Embryonic facial prominence (tissue), 1 donor: ENCODE measurements at regions not wholly inside any gene's neighbourhood (a gene's known extent, or its start where the extent isn't known, plus 50 kb on each side); places are given as distances from the start of the nearest gene placed in this dataset.
"Not testable (repeated sequence)": the region's sequence is repeated elsewhere in the genome, so short reads cannot be mapped to it uniquely, and the experiment has no call there.

ENCODE experiments used
- DNase-seq: peaks from one replicate; pipeline ENCODE4 v3.0.0-alpha.2; 2016; ENCODE audit errors: extremely low spot score

DNA sequence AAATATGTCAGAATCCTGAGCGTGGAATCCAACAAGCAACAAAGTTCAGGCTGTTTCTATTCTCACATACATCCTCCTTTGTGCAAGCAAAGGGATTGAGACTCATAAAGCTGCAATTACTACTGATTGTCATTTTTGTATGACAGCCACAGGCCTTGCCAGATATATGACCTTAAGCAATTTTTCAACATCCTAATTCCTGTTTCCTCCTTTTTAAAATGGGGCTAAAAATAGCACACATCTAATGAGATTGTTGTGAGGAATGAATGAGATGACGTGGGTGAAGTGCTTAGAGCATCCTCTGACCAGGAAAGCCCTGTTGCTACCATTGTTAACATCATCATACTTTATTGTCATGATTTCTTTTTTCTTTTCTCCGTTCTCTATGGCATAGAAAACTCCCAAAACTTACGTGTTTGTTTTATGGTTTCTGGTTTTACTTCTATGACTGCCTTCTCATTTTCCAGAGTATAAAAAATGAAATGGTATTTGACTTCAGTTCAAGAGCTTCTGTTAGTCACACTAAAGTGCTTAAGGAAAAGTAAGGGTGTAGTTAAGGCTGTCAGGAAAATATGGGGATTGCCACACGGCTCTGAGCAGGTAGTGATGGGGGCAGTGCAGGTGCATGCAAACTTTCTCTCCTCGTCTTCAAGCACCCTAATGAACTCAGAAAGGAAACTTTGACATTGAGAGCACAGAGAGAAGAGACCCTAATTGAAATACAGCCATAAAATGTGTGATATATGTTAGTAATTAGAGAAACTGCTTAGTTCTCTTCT is 590.6 kb upstream of the NETO1 start:
- no peak for DNase-seq

DNA sequence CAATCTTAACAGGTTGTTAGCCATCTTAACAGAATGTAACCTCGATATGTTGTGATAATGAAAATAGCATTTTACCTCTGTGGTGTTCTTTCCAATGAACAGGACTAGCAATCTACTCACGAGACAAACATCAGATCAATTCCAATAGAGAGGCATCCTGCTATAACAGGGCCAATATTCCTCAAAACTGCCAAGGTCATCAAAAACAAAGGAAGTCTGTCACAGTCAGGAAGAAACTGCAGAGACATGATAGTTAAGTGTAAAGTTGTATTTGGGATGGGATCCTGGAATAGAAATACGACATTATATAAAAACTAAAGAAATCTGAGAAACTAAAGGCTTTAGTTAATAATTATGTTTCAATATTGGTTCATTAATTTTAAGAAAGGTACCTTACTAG is 588.9 kb upstream of the NETO1 start:
- DNase-seq, result no peak

DNA sequence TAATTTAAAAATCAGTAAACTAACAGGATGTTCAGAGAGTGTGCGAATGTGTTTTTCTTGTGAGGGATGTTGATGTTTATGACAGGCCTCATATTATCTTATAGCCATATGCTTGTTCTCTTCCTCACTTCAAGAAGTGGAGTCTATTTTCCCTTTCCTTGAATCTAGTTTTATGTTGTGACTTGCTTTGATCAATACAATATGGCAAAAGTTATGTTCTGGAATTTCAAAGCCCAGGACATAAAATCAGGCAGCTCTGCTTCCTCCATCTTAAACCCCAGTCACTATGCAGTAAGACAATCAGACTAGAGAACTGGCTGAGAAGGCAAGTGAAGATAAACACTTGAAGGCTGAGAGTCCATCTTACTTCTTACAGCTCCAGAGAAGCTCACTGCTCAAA is 585.1 kb upstream of the NETO1 start:
- no peak for DNase-seq

DNA sequence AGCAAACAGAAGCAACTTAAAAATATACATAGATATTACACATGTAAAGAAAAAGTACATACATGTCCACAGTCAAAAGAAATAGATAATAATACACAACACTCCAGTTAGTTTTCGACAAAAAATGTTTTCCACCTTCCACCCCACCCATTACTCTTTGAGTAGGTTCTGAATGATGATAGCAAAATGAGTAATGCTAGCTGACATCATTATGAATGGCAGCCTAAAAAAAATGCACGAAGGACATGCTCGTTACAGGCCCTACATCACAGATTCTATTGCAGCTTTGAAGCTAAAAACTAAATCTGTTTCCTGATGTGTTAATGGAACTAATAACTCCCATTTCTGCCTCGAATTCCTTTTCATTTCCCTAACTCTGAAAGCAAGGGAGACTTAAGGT is 578.7 kb upstream of the NETO1 start:
- no peak for DNase-seq

DNA sequence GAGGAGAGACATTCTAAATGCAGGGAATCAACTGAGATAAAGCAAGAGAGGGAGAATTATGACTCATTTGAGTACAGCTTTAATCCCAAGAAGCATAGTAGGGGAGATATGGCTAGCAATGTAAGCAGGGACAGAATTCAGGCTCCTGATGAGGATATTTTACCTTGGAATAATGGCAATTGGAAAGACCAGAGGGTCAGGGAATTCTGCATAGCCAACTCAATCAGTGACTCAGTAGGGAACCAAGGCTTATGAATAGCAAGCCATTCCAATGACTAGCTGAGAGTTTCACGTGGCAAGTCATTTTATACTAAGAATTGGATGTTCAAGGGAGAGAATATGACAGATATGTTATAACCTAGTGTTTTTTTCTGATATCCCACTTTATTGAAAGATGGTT is 563.8 kb upstream of the NETO1 start:
- no peak for DNase-seq

DNA sequence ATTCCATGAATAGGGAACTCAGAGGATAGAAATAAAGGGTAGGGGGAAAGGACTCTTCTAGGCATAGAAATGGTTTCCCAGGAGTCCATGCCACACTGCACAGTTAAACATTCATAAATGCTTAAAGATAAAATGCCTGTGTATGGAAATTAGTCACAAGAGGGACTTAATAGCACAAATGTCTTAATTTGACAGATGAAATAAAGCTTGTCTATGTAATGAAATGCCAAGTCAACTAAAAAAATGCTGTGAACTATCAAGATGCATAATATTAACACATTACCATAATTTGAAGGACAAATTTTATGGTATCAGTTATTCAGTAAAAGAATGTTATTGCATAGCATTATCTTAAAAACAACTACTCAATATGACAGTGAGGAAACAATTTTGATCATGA is 553.2 kb upstream of the NETO1 start:
- no peak for DNase-seq

DNA sequence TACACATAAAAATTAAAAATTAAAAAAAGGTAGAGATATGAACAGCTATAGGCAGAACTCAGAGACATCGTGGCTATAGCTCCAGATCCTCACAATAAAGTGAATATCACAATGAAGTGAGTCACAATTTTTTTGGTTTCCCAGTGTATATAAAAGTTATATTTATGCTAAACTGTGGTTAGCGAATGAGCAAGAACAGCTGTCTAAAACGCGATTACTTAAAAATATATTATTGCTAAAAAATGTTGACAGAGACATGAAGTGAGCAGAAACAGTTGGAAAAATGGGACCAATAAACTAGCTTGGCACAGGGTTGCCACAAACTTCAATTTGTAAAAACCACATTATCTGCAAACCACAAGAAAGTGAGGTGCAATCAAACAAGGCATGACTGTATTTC is 551.7 kb upstream of the NETO1 start:
- DNase-seq, result no peak

DNA sequence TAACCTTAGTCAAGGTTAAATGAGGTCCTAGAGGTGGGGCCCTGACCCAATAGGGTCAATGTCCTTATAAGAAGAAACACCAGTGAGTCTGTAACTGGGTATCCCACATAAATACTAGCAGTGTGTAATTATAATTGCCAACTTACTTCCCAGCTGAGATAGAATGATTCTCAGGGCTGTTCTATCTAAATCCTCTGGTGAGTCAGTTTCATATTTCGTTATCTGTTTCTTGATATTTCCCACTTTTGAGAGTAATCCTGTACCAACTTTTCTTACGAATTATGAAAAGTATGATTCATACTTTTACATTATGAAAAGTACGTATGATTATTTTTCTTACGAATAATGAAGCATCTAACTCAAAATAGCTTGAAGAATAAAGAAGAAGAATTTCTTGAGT is 546.8 kb upstream of the NETO1 start:
- no peak for DNase-seq

DNA sequence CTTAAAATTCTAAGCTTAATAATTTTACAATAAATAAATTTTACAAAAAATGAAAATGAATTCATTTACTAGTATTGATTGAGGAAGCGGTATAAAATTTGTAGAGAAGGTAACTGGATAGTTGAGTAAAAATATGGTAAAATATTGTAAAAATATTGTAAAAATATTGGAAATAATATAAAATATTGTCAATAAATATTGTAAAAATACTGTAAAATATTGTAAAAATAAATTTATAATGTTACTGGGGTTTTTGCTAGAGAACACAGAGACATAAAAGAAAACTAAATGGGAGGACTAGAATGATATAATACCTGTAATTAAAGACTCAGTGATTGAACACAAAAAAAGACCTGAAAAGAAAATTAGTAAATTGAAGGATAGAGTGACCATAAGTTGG is 546.3 kb upstream of the NETO1 start:
- DNase-seq, result no peak

DNA sequence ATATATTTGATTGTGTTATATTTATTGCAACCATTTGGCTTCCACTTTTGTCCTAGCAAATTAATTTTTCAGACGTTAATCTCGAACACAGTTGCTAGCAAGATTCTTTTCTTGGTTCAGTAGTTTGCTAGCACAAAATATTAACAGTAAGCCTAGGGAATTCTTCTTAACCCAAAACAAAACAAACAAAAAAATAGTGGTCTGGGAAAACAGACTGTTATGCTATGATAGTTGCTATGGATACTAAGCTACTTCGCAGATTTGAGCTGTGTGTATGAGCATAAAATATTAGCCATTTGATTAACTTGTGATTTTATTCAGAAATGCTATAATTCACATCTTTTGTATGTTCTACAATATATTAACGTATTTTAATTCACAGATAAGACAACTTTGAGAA is 541.5 kb upstream of the NETO1 start:
- no peak for DNase-seq

DNA sequence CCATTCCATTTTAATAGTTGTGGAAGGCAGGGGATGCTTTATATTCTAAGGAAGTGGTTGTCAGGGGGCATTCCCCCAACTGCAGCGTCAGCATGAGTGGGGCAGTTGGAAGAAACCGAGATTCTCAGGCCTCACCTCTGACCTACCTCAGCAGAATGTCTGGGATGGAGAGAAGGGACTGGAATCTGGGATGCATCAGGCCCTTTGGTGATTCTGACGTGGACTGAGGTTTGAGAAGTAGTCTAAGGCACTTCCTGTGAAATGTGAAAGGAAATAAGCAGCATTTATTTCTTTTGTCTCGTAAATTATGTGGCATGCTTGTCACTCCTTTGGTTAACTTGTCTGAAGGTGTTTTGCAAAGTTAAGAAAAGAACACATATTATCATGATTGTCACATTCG is 540.7 kb upstream of the NETO1 start:
- DNase-seq, result no peak

DNA sequence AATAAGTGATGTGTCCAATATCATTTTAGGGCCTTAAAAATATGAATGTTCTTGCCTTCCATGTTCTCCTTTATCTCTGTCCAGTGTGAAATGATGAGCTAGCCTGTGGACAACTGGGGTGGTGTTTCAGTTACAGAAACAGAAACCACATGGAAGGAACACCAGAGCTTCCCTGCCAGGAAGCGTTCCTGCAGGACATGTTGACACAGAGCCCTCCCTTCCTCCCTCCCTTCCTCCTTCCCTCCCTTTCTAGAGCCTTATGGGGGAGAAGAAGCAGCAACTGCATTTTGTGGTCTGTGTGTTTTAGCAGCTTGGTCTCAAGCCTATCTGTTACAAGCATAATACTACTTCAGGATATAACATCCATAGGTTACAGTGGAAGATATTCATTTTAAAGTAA is 539.7 kb upstream of the NETO1 start:
- no peak for DNase-seq

DNA sequence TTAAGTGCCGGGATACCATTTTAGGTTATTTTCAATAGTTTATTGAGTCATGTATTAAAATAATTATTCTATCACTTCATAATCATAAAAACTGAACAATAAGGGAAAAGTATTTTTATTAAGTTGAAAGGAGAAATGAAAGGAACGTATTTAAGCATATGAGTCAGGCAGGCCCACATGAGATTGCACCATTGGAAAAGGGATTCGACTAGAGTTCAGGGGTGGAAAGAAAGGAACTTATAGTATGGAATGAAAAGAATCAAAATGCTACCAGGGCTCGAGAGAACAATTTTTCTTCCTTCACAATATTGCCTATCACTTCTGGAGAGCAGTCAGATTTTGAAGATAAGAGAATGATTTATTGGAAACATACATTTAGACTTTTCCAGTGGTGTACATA is 516.5 kb upstream of the NETO1 start:
- no peak for DNase-seq

DNA sequence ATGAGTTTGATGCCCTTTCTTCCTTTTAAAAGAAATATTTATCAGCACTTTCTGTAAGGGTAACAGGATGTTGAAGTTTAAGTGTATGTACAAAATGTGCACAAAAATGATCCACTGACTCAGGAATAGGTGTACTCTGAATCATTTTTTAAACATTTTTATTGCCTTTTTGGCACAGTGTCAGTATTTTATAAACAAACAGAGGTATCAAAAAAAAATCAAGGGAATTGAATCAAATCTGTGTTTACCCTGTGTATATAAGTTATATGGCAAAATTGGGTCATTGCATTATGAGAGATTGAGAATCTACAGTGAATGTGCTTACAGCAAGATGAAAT is 513.9 kb upstream of the NETO1 start:
- DNase-seq, result no peak

DNA sequence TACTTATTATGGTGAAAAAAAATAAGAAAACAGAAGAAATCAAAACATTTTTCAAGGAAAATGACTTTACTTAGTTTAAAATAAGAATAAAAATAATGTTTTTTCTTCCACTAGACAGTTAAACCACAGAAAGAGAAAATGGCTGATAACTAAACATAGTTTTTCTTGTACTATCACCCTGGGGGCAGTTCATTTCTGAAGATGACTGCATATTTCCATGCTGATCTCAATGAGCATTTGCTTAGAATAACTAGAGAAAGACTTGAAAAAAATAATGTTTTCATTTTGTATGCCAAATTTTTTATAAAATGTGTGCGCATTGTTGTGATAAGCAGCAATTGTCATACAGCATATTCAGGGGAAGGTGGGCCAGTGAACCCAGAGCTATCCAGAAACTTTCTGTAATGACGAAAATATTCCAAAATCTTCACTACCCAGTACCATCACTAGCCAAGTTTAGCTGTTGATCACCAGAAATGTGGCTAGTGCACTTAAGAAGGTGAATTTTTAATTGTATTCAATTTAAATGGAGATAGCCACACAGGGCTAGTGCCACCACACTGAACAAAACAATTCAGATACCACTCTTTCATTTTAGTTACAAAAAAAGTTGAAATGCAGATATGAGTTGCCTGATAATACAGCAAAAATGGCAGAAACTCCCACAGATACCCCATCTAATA is 513.4 kb upstream of the NETO1 start:
- DNase-seq, result no peak

DNA sequence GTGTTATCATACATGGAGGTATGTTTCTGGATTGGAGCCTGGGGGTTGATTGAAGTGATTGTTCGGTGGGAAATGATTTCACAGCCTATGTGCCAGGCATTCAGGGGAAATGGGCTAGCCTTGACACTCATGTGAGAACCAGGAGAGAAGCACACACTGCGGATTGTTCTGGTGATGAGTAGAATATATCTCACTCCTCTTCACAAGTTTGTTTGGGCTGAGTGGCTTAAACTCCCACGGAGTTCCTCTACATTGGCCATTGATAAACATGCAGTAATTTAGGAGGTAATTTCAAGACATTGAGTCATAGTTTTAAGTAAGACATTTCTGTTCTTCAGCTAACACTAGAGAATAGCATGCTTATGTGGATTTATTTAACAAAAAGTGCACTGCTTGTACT is 498.9 kb upstream of the NETO1 start:
- no peak for DNase-seq

DNA sequence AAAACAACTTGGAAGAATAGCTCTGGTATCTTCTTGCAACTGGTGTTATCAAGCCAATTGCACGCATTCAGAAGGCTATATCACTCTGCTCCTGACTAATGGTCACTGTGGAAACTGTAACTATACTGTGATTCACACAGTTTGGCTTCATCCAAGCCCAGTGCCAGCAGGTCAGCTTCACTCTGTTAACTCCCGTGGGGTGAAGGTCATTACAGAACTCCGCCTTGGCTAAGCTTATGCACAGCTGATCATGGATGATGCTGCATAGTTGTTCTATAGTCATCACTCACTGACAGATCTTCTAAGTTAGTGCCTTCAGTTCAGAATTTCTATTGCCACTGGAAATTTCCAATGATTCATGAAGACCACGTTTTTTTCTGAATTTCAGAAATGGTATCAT is 497.2 kb upstream of the NETO1 start:
- no peak for DNase-seq

DNA sequence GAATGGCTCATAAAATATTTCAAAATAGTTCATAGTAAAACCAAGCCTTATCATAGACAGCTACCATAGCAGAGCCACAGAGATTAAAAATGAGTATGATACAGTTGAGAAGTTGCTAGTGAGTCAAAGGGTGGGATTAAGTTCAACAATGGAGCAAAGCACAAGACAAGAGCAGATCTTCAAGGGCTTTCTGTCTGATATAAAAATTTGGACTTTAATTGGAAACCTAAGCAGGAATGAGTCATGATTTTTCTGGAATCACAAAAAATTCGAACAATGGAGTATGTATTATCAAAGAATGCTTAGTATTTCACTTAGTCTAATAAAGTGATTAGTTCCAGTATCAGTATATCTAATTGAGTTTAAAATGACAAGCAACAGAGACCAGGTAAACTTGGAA is 487.3 kb upstream of the NETO1 start:
- no peak for DNase-seq

DNA sequence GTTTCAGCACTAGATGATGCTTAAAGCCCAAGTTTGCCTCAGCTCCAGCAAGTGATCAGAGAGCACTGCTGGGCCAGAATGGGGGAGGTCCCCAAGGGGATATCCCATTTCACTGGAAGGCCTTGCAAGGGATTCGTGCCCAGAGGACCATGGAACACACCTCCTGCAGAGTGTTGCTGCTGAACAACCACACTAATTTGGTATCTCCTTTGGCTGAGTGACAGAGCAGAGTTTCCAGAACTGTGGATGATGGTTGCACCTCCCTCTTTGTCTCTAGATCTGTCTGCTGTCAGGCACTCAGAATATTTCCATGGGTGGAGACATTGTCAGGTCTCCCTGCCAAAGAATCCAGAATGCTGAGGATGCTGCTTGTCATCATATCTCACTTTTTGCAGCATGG is 484.8 kb upstream of the NETO1 start:
- no peak for DNase-seq

DNA sequence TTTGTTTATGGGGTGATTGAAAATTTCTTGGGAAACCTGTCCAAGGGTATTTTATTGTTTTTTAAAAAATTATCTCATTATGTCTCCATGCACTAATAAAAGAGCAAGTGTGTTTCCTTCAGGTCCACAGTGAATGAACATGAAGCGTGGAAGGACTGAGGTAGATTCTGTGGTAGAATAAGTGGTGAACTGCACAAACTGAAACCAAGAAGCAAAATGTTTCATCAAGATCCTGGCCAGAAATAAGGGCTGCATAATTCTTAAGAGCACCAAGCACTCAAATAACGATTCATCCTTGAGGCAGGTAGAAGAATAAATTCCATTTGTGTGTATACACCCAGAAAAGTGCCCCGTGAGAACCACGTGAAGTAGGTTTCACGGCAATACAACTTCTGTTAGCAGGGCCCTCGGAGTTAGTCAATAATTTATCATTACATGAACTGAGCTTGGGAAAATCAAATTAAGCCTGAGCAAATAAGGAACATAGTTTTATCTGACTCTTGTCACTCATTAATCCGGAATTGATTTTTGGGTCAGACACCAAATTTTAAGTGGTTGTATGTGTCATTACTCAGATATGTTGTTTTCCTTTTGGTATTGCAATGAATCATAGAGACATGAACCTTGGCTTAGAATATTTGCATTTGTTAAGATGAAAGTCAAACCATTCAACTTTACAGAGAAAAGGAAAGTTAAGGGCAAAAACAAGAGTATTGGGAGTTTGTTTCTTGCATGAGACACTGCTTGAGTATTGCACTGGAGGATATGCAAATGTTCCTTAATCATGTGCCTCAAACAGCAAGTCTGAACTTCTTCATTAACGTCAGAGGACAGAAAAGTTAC is 472.6 kb upstream of the NETO1 start:
- DNase-seq, result no peak

DNA sequence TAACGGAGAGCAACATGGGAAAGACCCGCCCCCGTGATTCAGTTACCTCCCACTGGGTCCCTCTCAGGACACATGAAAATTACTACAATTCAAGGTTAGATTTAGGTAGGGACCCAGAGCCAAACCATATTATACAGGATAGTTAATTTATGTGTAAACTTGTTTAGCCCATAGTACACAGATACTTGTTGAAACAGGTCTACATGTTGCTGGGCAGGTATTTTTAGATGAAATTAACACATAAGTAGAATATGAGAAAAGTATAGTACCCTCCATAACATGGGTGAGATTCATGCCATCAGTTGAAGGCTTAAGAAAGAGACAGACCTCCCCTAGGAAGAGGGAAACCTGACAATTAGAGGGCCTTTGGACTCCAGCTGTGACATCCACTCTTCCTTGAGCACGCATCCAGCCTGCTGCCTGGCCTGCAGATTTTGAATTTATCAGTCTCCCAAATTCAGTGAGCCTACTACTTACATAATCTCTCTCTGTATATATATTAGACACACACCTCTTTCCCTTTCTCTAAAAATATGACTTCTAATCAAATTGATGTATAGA is 463.5 kb upstream of the NETO1 start:
- DNase-seq, result no peak

DNA sequence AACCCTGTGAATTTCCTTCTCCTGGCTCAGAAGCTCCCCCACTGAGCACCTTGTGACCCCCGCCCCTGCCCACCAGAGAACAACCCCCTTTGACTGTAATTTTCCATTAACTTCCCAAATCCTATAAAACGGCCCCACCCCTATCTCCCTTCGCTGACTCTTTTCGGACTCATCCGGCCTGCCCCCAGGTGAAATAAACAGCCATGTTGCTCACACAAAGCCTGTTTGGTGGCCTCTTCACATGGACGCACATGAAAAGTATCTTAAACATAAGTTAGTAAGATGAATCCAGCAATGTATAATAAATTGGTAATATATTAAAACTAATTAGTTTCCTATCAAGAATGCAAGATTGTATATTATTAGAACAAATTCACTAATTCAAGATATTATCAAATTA is 462.3 kb upstream of the NETO1 start:
- not testable (repeated sequence) for DNase-seq
